BE2C (cell line): ENCODE measurements at regions not wholly inside any gene's neighbourhood (a gene's known extent, or its start where the extent isn't known, plus 50 kb on each side); places are given as distances from the start of the nearest gene placed in this dataset.

Source experiments
- DNase-seq: peaks from one replicate; pipeline ENCODE4 v3.0.0-alpha.2; 2020
- H3K27me3 ChIP-seq: fragments of 250-450 bp; sonication (Bioruptor Pico); 2 replicates; pipeline ENCODE4 v1.5.1; 2020; ENCODE audit warnings: mild to moderate bottlenecking
- H3K36me3 ChIP-seq: fragments of 250-450 bp; sonication (Bioruptor Pico); 2 replicates; pipeline ENCODE4 v1.5.1; 2020; ENCODE audit warnings: mild to moderate bottlenecking
- H3K4me1 ChIP-seq: fragments of 250-450 bp; sonication (Bioruptor Pico); 2 replicates; pipeline ENCODE4 v1.5.1; 2020
- H3K4me3 ChIP-seq: 2 replicates; pipeline ENCODE4 v1.5.1; 2011; ENCODE audit warnings: low read depth, low read length
- H3K9me3 ChIP-seq: fragments of 250-450 bp; sonication (Bioruptor Pico); 2 replicates; pipeline ENCODE4 v1.5.1; 2020
- TF ChIP-seq, protein P1 (sequence below): IDR thresholded peaks from 2 replicates; pipeline ENCODE4 v1.5.1; 2012; ENCODE audit warnings: mild to moderate bottlenecking, low read depth, low read length

DNA sequence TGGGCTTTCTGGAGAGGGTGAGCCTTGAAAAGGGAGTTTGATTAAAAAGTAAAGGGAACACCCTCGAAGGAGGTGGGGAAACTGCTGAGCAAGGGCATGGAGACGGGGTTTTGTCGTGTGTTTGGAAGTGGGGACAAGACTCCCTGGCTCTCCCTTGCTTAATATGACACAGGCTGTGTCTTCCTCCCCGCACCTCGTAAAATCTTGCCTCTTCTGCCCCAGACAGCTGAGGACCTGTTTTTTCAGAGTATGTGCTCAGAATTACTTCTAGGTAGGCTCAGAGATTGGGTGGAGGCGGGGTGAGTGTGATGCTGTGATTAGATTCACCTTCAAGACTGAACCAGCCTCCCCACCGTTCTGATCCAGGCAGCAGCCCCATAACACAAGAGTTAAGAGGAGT is 244.4 kb upstream of the TLE3 start:
- no peaks in the 10 kb centered on the region for H3K36me3 ChIP-seq

DNA sequence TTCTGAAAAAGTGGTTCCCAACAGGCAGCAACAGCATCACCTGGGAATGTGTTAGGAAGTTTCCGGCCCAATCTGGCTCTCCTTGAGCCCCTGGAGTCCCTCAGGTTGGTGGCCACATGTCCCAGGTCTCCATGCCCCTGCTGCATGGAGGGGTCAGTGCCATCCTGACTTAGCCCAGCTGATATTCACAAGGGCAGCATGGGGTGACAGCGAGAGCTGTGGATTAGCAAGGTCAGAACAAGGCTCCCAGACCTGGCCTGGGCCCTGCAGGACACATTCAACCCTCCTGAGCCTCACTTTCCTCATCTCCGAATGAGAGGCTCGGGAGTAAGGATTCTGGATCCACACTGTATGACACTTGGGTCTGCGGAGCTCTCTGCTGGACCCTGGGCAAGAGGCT is 243.8 kb upstream of the TLE3 start:
- Histone ChIP-seq H3K27me3 (no peaks in the 10 kb centered on the region), H3K4me1 (peaks cover 44% of the 10 kb centered on the region), H3K9me3 (no peaks in the 10 kb centered on the region), H3K4me3 (no peak overlapping the region), H3K36me3 (no peaks in the 10 kb centered on the region)
- no peak for DNase-seq
- TF ChIP-seq, protein P1, sequence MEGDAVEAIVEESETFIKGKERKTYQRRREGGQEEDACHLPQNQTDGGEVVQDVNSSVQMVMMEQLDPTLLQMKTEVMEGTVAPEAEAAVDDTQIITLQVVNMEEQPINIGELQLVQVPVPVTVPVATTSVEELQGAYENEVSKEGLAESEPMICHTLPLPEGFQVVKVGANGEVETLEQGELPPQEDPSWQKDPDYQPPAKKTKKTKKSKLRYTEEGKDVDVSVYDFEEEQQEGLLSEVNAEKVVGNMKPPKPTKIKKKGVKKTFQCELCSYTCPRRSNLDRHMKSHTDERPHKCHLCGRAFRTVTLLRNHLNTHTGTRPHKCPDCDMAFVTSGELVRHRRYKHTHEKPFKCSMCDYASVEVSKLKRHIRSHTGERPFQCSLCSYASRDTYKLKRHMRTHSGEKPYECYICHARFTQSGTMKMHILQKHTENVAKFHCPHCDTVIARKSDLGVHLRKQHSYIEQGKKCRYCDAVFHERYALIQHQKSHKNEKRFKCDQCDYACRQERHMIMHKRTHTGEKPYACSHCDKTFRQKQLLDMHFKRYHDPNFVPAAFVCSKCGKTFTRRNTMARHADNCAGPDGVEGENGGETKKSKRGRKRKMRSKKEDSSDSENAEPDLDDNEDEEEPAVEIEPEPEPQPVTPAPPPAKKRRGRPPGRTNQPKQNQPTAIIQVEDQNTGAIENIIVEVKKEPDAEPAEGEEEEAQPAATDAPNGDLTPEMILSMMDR = no peak

More for the DNA sequence above, 244.4 kb upstream of the TLE3 start:
- Histone ChIP-seq H3K4me1 (peaks cover 44% of the 10 kb centered on the region), H3K9me3 (no peaks in the 10 kb centered on the region), H3K4me3 (no peak overlapping the region), H3K27me3 (no peaks in the 10 kb centered on the region)
- no peak for DNase-seq
- TF ChIP-seq, protein P1 = no peak

DNA sequence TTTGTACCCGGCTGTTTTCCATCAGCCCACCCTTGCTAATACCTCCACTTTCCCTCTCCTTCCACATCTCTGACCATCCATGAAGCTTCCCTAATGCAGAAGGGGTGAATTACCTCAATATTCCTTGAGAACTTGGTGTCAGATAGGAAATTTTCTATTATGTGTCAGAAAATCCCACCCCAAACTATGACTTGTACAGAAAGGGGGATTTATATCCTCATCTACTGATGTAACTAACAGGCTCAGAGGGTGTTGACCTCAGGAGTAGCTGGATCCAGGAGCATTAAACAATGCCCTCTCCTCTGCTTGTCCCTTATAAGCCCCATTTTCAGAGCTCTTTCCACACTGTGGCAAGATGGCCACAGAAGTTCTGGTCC is 242.8 kb upstream of the TLE3 start:
- H3K4me1 ChIP-seq = peaks cover 44% of the 10 kb centered on the region
- no peaks in the 10 kb centered on the region for H3K27me3 ChIP-seq
- H3K36me3 ChIP-seq = no peaks in the 10 kb centered on the region
- no peak for DNase-seq
- TF ChIP-seq, protein P1 = no peak
- no peak overlapping the region for H3K4me3 ChIP-seq
- no peaks in the 10 kb centered on the region for H3K9me3 ChIP-seq

DNA sequence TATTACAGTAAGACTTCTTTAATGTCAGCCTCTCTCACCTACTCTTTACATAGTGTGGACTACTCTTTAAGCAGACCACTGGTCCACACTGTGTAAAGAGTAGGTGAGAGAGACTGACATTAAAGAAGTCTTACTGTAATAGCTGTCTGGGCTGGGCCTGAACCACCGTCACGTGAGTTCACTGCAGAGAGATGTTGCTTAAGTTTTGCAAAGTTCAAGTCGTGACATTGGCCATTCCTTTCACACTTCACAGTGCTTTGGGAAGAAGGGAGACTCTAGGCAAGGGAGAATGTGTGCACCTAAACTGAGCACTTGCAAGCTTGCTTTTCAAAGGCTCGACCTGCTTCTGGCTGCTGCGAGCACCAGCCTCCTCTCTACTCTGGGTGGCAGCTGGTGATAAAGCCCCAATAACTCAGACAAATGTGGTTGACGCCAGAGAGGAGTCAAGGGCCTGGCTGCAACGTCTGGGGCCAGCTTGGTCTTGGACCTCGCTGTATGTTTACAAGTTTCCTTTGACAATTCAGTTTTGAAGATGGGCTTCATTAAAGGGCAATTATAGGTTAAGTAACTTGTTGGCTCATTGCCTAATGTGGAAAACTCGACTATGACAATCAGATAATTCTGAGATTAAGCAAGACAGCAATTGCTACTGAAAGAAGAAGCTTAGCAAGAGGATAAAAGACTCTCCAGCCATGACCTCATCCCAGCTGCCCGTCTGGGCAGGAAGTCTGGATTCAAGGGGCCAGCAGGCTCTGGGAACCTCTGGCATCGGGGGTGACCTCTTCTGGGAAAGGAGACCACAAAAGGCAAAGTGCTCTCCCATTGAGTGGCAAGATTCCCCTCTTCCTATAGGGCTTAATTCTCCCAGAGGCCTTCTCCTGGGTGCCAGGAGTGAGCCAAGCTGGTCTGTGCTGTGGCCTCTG is 242.1 kb upstream of the TLE3 start:
- H3K4me3 ChIP-seq = no peak overlapping the region
- no peaks in the 10 kb centered on the region for H3K36me3 ChIP-seq
- peak; percentile 93 for DNase-seq
- no peaks in the 10 kb centered on the region for H3K27me3 ChIP-seq
- peaks cover 44% of the 10 kb centered on the region for H3K4me1 ChIP-seq
- H3K9me3 ChIP-seq = peaks cover under 1% of the 10 kb centered on the region
- TF ChIP-seq, protein P1 = peak; percentile 17; the same call in 1 of the 2 replicates

DNA sequence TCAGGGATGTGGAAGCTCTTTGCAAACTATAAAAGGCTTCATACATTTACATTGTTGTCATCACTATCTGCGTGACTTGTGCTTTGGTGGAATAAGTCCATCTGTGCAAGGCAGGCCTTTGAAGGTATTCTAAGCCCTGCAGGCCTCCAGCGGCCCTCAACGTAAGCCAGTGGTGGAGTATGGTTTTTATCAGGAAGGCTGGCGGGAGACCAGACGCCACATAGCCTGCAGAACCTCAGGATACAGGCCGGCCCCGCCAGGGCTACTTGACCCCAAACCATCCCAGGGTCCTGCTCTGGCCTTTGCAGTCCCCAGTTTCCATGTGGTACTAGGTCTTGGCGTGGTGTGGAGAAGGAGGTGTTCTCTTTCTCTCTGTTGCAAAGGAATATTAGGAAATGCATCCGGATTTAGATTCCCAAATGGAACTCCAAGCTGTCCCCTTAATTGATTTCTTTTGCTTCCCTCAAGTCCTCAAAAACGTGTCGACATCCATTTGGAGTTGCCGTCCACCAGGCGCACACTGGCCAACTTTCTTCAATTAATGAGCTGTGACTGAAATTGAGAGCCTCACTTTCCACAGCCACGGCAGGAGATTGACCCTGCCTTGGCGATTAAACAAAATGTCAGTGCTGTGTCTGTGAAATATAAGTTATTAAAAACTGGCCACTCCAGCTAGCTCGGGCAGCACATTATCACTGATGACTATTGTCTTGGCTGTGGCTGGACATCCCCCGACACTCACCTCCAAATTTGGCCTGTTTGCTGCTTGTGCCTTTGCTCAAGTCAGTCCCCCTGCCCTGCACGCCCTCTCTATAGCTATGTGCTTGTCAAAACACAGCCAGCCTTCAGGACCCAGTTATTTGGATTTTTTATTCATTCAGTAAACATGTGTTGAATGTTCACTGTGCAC is 239.8 kb upstream of the TLE3 start:
- Histone ChIP-seq H3K9me3 (peaks cover 6% of the 10 kb centered on the region), H3K27me3 (no peaks in the 10 kb centered on the region), H3K4me3 (no peak overlapping the region), H3K36me3 (no peaks in the 10 kb centered on the region), H3K4me1 (peaks cover 30% of the 10 kb centered on the region)
- TF ChIP-seq, protein P1 = no peak
- DNase-seq = peak; percentile 75
